ENCODE measurements at regions not wholly inside any gene's neighbourhood (a gene's known extent, or its start where the extent isn't known, plus 50 kb on each side); places are given as distances from the start of the nearest gene placed in this dataset.

DNA sequence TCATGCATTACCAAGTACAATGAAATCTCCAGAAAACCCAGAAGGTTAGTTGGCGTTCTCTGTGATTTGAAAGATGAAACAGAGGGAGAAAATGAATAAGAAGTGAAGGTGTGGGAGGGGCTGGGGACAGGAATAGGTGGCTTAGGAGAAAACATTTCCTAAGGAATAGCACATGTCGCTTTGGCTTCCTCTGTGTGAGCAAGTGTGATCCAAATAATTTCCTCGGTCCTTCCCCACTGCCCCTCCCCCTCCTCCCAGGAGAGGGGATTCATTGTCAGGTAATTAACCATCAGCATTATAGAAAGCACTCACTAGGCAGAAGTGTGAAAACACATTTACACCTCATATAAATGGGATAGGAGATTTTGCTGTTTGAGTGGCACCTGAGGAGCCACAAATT, 105.5 kb downstream of the NUF2 start:
- Histone ChIP-seq H3K79me2 (ENCODE audit: insufficient read depth) (no peaks in the 10 kb centered on the region), H3K4me3 (ENCODE audit: low read depth in 2 of 2, low read length in 1 of 2) (no peak overlapping the region), H3K4me1 (ENCODE audit: control insufficient read depth in 1 of 2, insufficient read depth in 2 of 2, low read depth in 1 of 2, low read length in 1 of 2) (no peaks in the 10 kb centered on the region), H3K27ac (ENCODE audit: low read depth in 2 of 2, low read length in 1 of 2) (no peak overlapping the region), H3K4me2 (no peak overlapping the region), H3K27me3 (ENCODE audit: insufficient read depth) (no peaks in the 10 kb centered on the region; the same call in 1 of the 2 replicates), H2AFZ (ENCODE audit: low read depth) (no peak overlapping the region), H3K36me3 (replicated peaks in 1 of 2; ENCODE audit: control insufficient read depth in 1 of 2, insufficient read depth in 2 of 2, low read length in 1 of 2) (no peaks in the 10 kb centered on the region), H3K9me2 (no peaks in the 10 kb centered on the region), H3K9me3 (no peaks in the 10 kb centered on the region), H3K9ac (no peak overlapping the region), H3F3A (replicated peaks; ENCODE audit: insufficient read depth) (no peaks in the 10 kb centered on the region), H4K20me1 (ENCODE audit: insufficient read depth) (no peaks in the 10 kb centered on the region)
- CTCF ChIA-PET: no interaction called here
- TF ChIP-seq FOSL2 (IDR thresholded peaks at IDR 0.05; ENCODE audit: borderline replicate concordance, low read depth) (no peak), NFIC (IDR thresholded peaks at IDR 0.05; ENCODE audit: borderline replicate concordance) (no peak), JUND (IDR thresholded peaks at IDR 0.05) (no peak), RXRA (IDR thresholded peaks at IDR 0.05; ENCODE audit: borderline replicate concordance, low read depth) (no peak), RFX5 (IDR thresholded peaks at IDR 0.05; ENCODE audit: low read length) (no peak), CHD2 (IDR thresholded peaks at IDR 0.05; ENCODE audit: low read length, partially characterized antibody) (no peak), FOXJ3 (CRISPR knock-in tag; IDR thresholded peaks at IDR 0.05) (no peak), ELF1 (IDR thresholded peaks at IDR 0.05) (no peak)
- TF ChIP-seq, protein P1, sequence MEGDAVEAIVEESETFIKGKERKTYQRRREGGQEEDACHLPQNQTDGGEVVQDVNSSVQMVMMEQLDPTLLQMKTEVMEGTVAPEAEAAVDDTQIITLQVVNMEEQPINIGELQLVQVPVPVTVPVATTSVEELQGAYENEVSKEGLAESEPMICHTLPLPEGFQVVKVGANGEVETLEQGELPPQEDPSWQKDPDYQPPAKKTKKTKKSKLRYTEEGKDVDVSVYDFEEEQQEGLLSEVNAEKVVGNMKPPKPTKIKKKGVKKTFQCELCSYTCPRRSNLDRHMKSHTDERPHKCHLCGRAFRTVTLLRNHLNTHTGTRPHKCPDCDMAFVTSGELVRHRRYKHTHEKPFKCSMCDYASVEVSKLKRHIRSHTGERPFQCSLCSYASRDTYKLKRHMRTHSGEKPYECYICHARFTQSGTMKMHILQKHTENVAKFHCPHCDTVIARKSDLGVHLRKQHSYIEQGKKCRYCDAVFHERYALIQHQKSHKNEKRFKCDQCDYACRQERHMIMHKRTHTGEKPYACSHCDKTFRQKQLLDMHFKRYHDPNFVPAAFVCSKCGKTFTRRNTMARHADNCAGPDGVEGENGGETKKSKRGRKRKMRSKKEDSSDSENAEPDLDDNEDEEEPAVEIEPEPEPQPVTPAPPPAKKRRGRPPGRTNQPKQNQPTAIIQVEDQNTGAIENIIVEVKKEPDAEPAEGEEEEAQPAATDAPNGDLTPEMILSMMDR (IDR thresholded peaks at IDR 0.05): no peak
- TF ChIP-seq, protein P2, sequence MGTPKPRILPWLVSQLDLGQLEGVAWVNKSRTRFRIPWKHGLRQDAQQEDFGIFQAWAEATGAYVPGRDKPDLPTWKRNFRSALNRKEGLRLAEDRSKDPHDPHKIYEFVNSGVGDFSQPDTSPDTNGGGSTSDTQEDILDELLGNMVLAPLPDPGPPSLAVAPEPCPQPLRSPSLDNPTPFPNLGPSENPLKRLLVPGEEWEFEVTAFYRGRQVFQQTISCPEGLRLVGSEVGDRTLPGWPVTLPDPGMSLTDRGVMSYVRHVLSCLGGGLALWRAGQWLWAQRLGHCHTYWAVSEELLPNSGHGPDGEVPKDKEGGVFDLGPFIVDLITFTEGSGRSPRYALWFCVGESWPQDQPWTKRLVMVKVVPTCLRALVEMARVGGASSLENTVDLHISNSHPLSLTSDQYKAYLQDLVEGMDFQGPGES (IDR thresholded peaks at IDR 0.05; ENCODE audit: low read depth, low read length): no peak
- TF ChIP-seq, protein P3, sequence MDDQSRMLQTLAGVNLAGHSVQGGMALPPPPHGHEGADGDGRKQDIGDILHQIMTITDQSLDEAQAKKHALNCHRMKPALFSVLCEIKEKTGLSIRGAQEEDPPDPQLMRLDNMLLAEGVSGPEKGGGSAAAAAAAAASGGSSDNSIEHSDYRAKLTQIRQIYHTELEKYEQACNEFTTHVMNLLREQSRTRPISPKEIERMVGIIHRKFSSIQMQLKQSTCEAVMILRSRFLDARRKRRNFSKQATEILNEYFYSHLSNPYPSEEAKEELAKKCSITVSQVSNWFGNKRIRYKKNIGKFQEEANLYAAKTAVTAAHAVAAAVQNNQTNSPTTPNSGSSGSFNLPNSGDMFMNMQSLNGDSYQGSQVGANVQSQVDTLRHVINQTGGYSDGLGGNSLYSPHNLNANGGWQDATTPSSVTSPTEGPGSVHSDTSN (IDR thresholded peaks at IDR 0.05): no peak
- TF ChIP-seq, protein P4, sequence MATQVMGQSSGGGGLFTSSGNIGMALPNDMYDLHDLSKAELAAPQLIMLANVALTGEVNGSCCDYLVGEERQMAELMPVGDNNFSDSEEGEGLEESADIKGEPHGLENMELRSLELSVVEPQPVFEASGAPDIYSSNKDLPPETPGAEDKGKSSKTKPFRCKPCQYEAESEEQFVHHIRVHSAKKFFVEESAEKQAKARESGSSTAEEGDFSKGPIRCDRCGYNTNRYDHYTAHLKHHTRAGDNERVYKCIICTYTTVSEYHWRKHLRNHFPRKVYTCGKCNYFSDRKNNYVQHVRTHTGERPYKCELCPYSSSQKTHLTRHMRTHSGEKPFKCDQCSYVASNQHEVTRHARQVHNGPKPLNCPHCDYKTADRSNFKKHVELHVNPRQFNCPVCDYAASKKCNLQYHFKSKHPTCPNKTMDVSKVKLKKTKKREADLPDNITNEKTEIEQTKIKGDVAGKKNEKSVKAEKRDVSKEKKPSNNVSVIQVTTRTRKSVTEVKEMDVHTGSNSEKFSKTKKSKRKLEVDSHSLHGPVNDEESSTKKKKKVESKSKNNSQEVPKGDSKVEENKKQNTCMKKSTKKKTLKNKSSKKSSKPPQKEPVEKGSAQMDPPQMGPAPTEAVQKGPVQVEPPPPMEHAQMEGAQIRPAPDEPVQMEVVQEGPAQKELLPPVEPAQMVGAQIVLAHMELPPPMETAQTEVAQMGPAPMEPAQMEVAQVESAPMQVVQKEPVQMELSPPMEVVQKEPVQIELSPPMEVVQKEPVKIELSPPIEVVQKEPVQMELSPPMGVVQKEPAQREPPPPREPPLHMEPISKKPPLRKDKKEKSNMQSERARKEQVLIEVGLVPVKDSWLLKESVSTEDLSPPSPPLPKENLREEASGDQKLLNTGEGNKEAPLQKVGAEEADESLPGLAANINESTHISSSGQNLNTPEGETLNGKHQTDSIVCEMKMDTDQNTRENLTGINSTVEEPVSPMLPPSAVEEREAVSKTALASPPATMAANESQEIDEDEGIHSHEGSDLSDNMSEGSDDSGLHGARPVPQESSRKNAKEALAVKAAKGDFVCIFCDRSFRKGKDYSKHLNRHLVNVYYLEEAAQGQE (IDR thresholded peaks at IDR 0.05; ENCODE audit: low read depth, low read length): no peak
- TF ChIP-seq, protein P5, sequence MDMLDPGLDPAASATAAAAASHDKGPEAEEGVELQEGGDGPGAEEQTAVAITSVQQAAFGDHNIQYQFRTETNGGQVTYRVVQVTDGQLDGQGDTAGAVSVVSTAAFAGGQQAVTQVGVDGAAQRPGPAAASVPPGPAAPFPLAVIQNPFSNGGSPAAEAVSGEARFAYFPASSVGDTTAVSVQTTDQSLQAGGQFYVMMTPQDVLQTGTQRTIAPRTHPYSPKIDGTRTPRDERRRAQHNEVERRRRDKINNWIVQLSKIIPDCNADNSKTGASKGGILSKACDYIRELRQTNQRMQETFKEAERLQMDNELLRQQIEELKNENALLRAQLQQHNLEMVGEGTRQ (IDR thresholded peaks at IDR 0.05; ENCODE audit: borderline replicate concordance, low read depth, low read length): no peak
- TF ChIP-seq, protein P6, sequence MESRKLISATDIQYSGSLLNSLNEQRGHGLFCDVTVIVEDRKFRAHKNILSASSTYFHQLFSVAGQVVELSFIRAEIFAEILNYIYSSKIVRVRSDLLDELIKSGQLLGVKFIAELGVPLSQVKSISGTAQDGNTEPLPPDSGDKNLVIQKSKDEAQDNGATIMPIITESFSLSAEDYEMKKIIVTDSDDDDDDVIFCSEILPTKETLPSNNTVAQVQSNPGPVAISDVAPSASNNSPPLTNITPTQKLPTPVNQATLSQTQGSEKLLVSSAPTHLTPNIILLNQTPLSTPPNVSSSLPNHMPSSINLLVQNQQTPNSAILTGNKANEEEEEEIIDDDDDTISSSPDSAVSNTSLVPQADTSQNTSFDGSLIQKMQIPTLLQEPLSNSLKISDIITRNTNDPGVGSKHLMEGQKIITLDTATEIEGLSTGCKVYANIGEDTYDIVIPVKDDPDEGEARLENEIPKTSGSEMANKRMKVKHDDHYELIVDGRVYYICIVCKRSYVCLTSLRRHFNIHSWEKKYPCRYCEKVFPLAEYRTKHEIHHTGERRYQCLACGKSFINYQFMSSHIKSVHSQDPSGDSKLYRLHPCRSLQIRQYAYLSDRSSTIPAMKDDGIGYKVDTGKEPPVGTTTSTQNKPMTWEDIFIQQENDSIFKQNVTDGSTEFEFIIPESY (IDR thresholded peaks at IDR 0.05; ENCODE audit: borderline replicate concordance, low read depth): no peak
- WGBS (ENCODE audit: low lambda C conversion rate): 42% methylated on average over 3 of the region's 3 CpGs
- DNase-seq: no peak
- POLR2A ChIA-PET: no interaction called here

All from SK-N-SH (cell line).